Caco-2 (cell line): ENCODE measurements at regions not wholly inside any gene's neighbourhood (a gene's known extent, or its start where the extent isn't known, plus 50 kb on each side); places are given as distances from the start of the nearest gene placed in this dataset.

Experiments used
- BruUV-seq: library from RNA; stranded (reverse); fragments of 400-500 nt; replicated peaks from 2 replicates; lab custom pipeline; 2021; lab: Mats Ljungman, UMichigan
- CTCF ChIA-PET: fragments of 300-600 bp; sonication (Branson Sonifier 250); formaldehyde crosslinking; loops from one replicate; lab custom pipeline; 2022; ENCODE audit warnings: antibody characterized with exemption; lab: Charles Lee
- POLR2A ChIA-PET: fragments of 300-600 bp; sonication (Branson Sonifier 250); formaldehyde crosslinking; loops from one replicate; lab custom pipeline; 2022; ENCODE audit warnings: antibody characterized with exemption; lab: Charles Lee
- DNase-seq, 2 experiments: peaks; one replicate each; pipeline versions ENCODE4 v3.0.0 to v3.0.0-alpha.2; 2020 to 2022
- H3K27me3 ChIP-seq: replicated peaks from 2 replicates; pipeline ENCODE4 v1.6.0; 2011; ENCODE audit warnings: low read length; ENCODE audit not compliant: control insufficient read depth, insufficient read depth
- H3K36me3 ChIP-seq: 2 replicates; pipeline ENCODE4 v1.5.1; 2011; ENCODE audit warnings: low read length; ENCODE audit not compliant: control insufficient read depth, insufficient read depth
- H3K4me1 ChIP-seq: fragments of 250-450 bp; sonication (Bioruptor Pico); 2 replicates; pipeline ENCODE4 v1.5.1; 2020; ENCODE audit warnings: mild to moderate bottlenecking
- H3K4me3 ChIP-seq: 2 replicates; pipeline ENCODE4 v1.5.1; 2011; ENCODE audit warnings: low read depth, mild to moderate bottlenecking, control low read depth, low read length
- H3K9me3 ChIP-seq: fragments of 250-450 bp; sonication (Bioruptor Pico); 2 replicates; pipeline ENCODE4 v1.5.1; 2020; ENCODE audit warnings: mild to moderate bottlenecking, moderate library complexity
- H3K27ac Mint-ChIP-seq: one replicate; pipeline ENCODE4 v1.8.0; 2022; ENCODE audit warnings: mixed read lengths; ENCODE audit not compliant: unreplicated experiment
- H3K27me3 Mint-ChIP-seq: one replicate; pipeline ENCODE4 v1.8.0; 2022; ENCODE audit warnings: mixed read lengths; ENCODE audit not compliant: insufficient read depth, unreplicated experiment
- H3K36me3 Mint-ChIP-seq: one replicate; pipeline ENCODE4 v1.8.0; 2022; ENCODE audit warnings: mild to moderate bottlenecking, mixed read lengths; ENCODE audit not compliant: insufficient read depth, unreplicated experiment
- H3K4me1 Mint-ChIP-seq: one replicate; pipeline ENCODE4 v1.8.0; 2022; ENCODE audit warnings: low read depth, mixed read lengths; ENCODE audit not compliant: unreplicated experiment
- H3K4me3 Mint-ChIP-seq: one replicate; pipeline ENCODE4 v1.8.0; 2022; ENCODE audit warnings: mild to moderate bottlenecking, moderate library complexity, mixed read lengths; ENCODE audit not compliant: unreplicated experiment
- H3K9me3 Mint-ChIP-seq: one replicate; pipeline ENCODE4 v1.8.0; 2022; ENCODE audit warnings: mixed read lengths; ENCODE audit not compliant: unreplicated experiment
- intact Hi-C: fragments of 100-400 bp; cut with micrococcal nuclease; formaldehyde crosslinking; loops from one replicate; pipeline ENCODE4 v1.10.0; 2022; ENCODE audit not compliant: unreplicated experiment
- TF ChIP-seq, protein P1 (sequence below), 2 experiments: fragments of 200-600 bp in 1 of 2; IDR thresholded peaks; 1 replicate in 1 of 2; 2 replicates in 1 of 2; pipeline versions ENCODE4 v1.5.1 to v1.8.0; 2011 to 2022; ENCODE audit warnings: antibody characterized with exemption in 1 of 2, control low read depth in 1 of 2, inconsistent platforms in 1 of 2, low read depth in 1 of 2, low read length in 1 of 2, mild to moderate bottlenecking in 1 of 2, moderate library complexity in 1 of 2; ENCODE audit not compliant: insufficient read depth in 1 of 2, severe bottlenecking in 1 of 2, unreplicated experiment in 1 of 2

- H3K9me3 ChIP-seq, result no peaks in the 10 kb centered on the region
- TF ChIP-seq, protein P1, sequence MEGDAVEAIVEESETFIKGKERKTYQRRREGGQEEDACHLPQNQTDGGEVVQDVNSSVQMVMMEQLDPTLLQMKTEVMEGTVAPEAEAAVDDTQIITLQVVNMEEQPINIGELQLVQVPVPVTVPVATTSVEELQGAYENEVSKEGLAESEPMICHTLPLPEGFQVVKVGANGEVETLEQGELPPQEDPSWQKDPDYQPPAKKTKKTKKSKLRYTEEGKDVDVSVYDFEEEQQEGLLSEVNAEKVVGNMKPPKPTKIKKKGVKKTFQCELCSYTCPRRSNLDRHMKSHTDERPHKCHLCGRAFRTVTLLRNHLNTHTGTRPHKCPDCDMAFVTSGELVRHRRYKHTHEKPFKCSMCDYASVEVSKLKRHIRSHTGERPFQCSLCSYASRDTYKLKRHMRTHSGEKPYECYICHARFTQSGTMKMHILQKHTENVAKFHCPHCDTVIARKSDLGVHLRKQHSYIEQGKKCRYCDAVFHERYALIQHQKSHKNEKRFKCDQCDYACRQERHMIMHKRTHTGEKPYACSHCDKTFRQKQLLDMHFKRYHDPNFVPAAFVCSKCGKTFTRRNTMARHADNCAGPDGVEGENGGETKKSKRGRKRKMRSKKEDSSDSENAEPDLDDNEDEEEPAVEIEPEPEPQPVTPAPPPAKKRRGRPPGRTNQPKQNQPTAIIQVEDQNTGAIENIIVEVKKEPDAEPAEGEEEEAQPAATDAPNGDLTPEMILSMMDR (IDR thresholded peaks at IDR 0.05; ENCODE audit: insufficient read depth in 1 of 2, low read depth in 1 of 2, low read length in 1 of 2, severe bottlenecking in 1 of 2, unreplicated experiment in 1 of 2), result no peak
- no peaks in the 10 kb centered on the region for H3K27me3 Mint-ChIP-seq
- no peaks in the 10 kb centered on the region for H3K36me3 ChIP-seq
- no peaks in the 10 kb centered on the region for H3K4me1 ChIP-seq
- H3K9me3 Mint-ChIP-seq, result no peaks in the 10 kb centered on the region
- H3K4me3 ChIP-seq, result no peak overlapping the region
- no peak overlapping the region for H3K27ac Mint-ChIP-seq
- no peaks in the 10 kb centered on the region for H3K36me3 Mint-ChIP-seq
- CTCF ChIA-PET, result no interaction called here
- DNase-seq, result no peak
- BruUV-seq, result no TSS peak
- H3K4me1 Mint-ChIP-seq, result no peaks in the 10 kb centered on the region
- H3K4me3 Mint-ChIP-seq, result no peak overlapping the region
- H3K27me3 ChIP-seq, result no peaks in the 10 kb centered on the region
- POLR2A ChIA-PET, result no interaction called here
- intact Hi-C loops, result no loop called here
Measured at GRCh38 chr10:78957471-78958039, 111.2 kb upstream of the ZMIZ1 start.

GRCh38 chr10:78959217-78959923 is 109.4 kb upstream of the ZMIZ1 start:
- ChIA-PET CTCF (no interaction called here), POLR2A (no interaction called here)
- no peaks in the 10 kb centered on the region for H3K36me3 Mint-ChIP-seq
- no peaks in the 10 kb centered on the region for H3K27me3 ChIP-seq
- intact Hi-C loops, result no loop called here
- H3K4me3 Mint-ChIP-seq, result no peak overlapping the region
- no peaks in the 10 kb centered on the region for H3K9me3 Mint-ChIP-seq
- DNase-seq, result no peak
- no TSS peak for BruUV-seq
- no peaks in the 10 kb centered on the region for H3K36me3 ChIP-seq
- H3K9me3 ChIP-seq, result no peaks in the 10 kb centered on the region
- H3K4me1 Mint-ChIP-seq, result no peaks in the 10 kb centered on the region
- H3K27ac Mint-ChIP-seq, result no peak overlapping the region
- no peaks in the 10 kb centered on the region for H3K27me3 Mint-ChIP-seq
- no peak overlapping the region for H3K4me3 ChIP-seq
- TF ChIP-seq, protein P1 (IDR thresholded peaks at IDR 0.05; ENCODE audit: insufficient read depth in 1 of 2, low read depth in 1 of 2, low read length in 1 of 2, severe bottlenecking in 1 of 2, unreplicated experiment in 1 of 2), result no peak
- H3K4me1 ChIP-seq, result no peaks in the 10 kb centered on the region

DNA sequence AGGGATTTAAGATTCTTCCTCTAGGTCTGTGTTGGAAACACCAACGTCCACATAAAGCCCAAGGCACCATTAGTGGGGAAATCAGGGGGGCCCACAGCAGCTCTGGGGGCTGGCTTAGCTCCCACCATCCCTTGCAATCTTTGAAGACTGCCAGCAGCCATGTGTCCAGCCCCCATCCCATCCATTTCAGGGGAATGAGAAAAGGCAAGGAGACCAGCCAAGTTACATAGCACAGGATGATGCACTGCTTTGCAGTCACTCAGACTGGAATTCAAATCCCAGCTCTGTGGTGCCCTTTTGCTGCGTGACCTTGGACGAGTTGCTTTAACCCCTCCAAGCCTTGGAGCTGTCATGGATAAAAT is 108.9 kb upstream of the ZMIZ1 start:
- intact Hi-C loops, result no loop called here
- H3K27me3 Mint-ChIP-seq, result no peaks in the 10 kb centered on the region
- no peaks in the 10 kb centered on the region for H3K9me3 Mint-ChIP-seq
- Histone ChIP-seq H3K27me3 (no peaks in the 10 kb centered on the region), H3K4me3 (no peak overlapping the region), H3K36me3 (no peaks in the 10 kb centered on the region), H3K4me1 (peaks cover 3% of the 10 kb centered on the region), H3K9me3 (no peaks in the 10 kb centered on the region)
- peaks cover 4% of the 10 kb centered on the region for H3K4me1 Mint-ChIP-seq
- ChIA-PET POLR2A (no interaction called here), CTCF (no interaction called here)
- no peak overlapping the region for H3K4me3 Mint-ChIP-seq
- no peaks in the 10 kb centered on the region for H3K36me3 Mint-ChIP-seq
- no peak overlapping the region for H3K27ac Mint-ChIP-seq
- TF ChIP-seq, protein P1 (IDR thresholded peaks at IDR 0.05; ENCODE audit: insufficient read depth in 1 of 2, low read depth in 1 of 2, low read length in 1 of 2, severe bottlenecking in 1 of 2, unreplicated experiment in 1 of 2), result no peak
- no peak for DNase-seq
- no TSS peak for BruUV-seq
